DMS79 (cell line): ENCODE measurements at regions not wholly inside any gene's neighbourhood (a gene's known extent, or its start where the extent isn't known, plus 50 kb on each side); places are given as distances from the start of the nearest gene placed in this dataset.

ENCODE experiments used
- DNase-seq: peaks from one replicate; lab custom pipeline; 2025; lab: John Stamatoyannopoulos, UW

- DNase-seq = no peak
These were observed 400.4 kb upstream of the KIF2A start for GRCh38 chr5:61905613-61906012.

GRCh38 chr5:61906820-61907219, 399.2 kb upstream of the KIF2A start:
- no peak for DNase-seq

GRCh38 chr5:61907995-61908394, 398.0 kb upstream of the KIF2A start:
- no peak for DNase-seq

- no peak for DNase-seq
These were observed 395.2 kb upstream of the KIF2A start for GRCh38 chr5:61910771-61911170.

DNA sequence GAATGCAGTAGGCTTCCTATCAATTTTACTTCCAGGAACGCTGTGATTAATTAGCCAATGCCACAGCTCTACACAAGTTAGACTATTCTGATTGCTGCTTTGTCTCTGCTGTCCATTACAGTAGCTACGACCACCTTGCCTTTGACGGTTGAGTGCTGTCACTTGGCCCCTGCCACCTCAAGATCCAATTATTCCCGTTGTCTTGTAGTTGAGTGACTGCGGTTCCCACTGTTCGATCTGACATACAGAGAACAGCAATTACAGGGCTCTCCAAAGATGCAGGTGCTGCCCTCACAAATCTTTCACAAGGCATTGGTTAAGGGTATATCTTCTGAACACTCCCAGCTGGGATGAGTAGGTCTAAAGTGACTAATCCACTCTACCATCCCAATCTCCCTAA, 393.4 kb upstream of the KIF2A start:
- DNase-seq = no peak

- DNase-seq = no peak
These were observed 390.4 kb upstream of the KIF2A start for GRCh38 chr5:61915646-61916045.

GRCh38 chr5:61916621-61917620, 389.1 kb upstream of the KIF2A start:
- DNase-seq = no peak

DNA sequence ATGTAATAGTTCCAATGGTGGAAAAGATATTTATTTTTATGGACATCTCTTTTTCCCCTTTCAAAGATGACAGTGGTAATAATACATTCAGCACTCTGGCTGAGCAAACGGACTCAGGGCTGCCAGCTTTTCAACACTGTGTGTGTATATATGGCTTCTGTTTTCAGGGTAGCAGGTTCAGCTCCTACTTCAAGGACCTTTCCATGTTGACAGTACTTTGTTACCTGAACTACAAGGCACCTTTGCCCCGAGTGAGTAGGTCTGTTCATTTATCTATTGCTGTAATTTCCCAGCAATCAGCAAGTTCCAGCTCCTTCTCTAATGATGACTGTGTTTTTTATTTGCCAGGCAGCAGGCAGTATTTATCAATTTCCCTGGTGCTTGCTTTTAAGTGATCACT, 387.4 kb upstream of the KIF2A start:
- DNase-seq = no peak

- DNase-seq = peak; percentile 7
These were observed 386.1 kb upstream of the KIF2A start for GRCh38 chr5:61919920-61920319.

DNA sequence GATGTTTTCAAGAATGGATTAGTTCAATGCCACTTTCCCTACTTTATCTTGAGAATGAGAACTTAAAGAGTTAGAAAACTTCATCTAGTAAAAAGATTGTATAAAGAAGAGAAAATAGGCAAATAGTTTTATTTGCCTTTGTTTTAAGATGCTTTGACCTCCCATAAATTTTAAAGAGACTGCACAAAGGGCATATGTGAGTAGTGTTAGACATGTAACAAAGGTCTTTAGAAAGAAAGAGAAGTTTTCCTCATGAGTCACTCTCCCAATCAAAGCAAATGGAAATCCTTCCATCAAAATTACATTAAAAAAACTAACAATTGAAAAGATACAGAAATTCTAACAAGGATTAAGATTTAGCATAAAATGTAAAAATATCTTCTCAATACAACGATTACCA, 381.8 kb upstream of the KIF2A start:
- DNase-seq = no peak

GRCh38 chr5:61926911-61927310, 379.1 kb upstream of the KIF2A start:
- DNase-seq = no peak

DNA sequence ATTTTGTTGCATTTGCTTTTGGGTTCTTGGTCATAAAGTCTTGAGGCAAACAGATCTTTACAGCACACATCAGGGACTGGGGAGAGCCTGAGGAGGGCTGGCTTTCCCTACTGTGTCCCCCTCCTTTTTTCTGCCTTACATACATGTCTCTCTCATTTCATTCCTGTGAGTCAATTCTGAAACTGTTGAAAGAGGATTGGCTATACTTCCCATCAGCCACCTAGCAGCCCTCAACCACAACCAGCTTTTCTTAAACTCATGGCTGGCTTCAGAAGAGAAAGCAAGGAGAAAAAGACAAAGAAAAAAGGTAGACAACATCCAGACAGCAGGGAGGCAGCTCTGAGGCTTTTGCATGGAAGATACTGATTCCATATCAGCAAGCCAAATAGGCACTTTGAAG, 374.8 kb upstream of the KIF2A start:
- no peak for DNase-seq

- peak; percentile 1 for DNase-seq
These were observed 372.0 kb upstream of the KIF2A start for GRCh38 chr5:61933787-61934626.

DNA sequence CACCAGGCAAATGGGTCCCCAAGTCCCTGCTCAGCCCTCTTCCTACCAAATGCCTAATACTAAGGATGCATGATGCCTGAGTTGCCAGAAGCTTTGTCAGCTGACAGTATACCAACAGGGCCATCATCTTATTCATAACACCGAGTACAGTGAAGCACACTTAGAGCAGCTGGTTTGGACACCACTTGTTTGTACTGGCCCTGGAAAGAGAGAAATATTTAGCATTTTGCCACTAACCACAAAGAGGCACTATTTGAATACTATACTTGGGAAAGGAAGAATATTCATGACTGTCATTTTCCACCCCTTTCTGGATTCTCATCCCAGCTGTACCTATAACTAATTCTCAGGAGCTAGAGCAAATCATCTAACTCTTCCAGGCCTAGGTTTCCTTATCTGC, 364.4 kb upstream of the KIF2A start:
- DNase-seq = no peak

DNA sequence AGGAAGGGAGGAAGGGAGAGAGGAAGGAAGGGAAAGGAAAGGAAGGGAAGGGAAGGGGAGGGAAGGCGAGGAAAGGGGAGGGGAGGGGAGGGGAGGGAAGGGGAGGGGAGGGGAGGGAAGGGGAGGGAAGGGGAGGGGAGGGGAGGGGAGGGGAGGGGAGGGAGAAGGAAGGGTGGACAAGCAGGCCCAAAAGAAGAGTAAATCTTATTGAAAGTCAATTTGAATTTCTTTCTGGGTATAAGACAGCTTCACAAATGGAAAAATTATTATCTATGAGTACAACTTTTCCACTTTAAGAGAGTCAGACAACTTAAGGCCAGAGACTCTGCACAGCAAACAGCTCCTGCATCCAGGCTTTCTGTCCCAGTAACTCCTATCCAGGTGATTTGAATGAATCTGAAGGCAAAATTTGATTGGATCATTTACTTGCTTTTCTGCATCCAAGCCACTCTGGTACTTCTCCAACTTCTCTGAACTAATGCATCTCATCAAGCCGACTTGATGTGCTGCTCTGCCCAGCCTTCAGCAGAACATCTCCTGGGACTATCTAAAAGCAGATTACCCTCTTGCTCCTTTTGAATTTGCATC, 363.4 kb upstream of the KIF2A start:
- no peak for DNase-seq

GRCh38 chr5:61943713-61944112, 362.3 kb upstream of the KIF2A start:
- no peak for DNase-seq

DNA sequence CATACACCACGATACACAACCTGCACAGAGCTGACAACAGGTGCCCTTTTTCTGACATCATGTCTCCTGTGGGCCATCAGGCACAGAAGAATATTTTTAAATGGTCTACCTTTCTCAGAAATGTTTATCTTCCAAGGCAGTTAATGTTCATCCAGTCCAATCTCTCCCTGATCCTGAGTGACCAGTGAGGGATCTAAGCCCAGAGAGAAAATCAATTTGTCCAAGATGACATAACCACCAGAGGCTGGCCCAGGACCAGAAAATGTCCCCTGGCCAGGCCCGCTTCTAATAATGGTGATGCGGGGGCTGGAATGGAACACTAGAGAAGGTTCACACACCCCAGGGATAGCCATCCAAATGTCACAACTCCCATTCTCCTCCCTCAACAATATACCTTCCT, 357.9 kb upstream of the KIF2A start:
- no peak for DNase-seq

- DNase-seq = no peak
These were observed 356.8 kb upstream of the KIF2A start for GRCh38 chr5:61949054-61949678.

GRCh38 chr5:61949679-61950435, 356.1 kb upstream of the KIF2A start:
- no peak for DNase-seq

DNA sequence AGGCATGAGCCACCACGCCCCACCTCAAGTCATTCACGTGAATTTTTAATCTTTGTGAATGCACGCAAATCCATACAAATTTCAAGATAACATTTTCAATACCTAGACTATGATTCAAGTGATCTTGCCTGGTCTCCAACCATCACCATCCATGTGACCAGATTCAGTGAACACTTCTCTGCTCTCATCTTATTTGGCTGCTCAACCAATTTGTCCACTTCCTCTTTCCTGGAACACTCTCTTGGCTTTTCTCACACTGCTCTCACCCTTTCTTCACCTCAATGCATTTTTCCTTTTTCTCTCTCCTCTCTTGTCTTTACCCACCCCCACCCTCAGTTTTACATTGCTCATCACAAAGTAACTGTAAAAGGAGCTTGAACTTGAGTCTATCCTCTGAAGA, 354.7 kb upstream of the KIF2A start:
- no peak for DNase-seq

DNA sequence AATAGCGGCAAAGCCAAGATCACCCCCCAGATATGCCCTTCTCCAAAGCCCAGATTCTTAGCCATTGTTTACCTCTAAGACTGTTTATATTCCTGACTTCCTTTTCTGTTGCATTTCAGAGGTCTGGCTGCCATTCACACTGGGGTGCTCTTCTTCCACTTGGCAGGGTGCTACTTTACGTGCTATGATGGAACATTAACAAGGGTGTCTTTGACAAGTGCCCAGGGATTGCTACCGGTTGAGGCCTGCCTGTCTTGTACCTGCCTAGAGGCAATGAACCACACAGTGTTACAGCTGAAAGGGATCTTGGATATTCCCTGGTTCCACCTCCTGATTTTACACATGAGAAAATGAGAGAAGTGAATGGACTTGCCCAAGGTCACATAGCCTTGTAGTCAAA, 352.1 kb upstream of the KIF2A start:
- no peak for DNase-seq
